Lower leg skin (tissue), 3 donors: ENCODE measurements at regions not wholly inside any gene's neighbourhood (a gene's known extent, or its start where the extent isn't known, plus 50 kb on each side); places are given as distances from the start of the nearest gene placed in this dataset.

ENCODE experiments used
- POLR2A ChIP-seq, 2 donors: fragments of 450-650 bp; IDR thresholded peaks; one replicate each; pipeline ENCODE4 v1.6.1; 2016 to 2017; ENCODE audit warnings: antibody characterized with exemption in 2 of 2, mild to moderate bottlenecking in 1 of 2, moderate library complexity in 1 of 2
- TF ChIP-seq, protein P1 (sequence below), 3 donors: fragments of 450-650 bp; IDR thresholded peaks; one replicate each; pipeline ENCODE4 v1.5.1; 2016; ENCODE audit warnings: antibody characterized with exemption in 3 of 3, mild to moderate bottlenecking in 3 of 3, moderate library complexity in 2 of 3

DNA sequence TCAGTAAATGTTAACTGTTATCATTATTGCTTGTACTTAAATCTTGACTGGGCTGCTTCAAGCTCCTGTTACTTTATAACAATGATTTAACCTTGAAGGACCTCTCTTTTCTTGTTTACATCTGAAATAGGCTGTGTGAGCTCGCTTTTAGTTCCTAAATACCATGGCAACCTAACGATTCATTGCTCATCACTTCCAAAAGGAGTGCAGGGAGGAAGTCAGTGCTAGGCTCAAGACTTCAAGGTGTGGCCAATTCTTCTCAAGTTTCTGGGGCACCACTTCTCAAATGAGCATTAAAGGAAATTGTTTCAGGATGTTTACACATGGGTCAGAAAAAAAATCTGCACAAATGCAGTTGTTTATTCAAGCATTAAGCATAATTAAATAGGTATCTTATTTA lies 284.2 kb downstream of the MTERF1 start:
- no peak for TF ChIP-seq POLR2A (IDR thresholded peaks at IDR 0.05)
- TF ChIP-seq, protein P1, sequence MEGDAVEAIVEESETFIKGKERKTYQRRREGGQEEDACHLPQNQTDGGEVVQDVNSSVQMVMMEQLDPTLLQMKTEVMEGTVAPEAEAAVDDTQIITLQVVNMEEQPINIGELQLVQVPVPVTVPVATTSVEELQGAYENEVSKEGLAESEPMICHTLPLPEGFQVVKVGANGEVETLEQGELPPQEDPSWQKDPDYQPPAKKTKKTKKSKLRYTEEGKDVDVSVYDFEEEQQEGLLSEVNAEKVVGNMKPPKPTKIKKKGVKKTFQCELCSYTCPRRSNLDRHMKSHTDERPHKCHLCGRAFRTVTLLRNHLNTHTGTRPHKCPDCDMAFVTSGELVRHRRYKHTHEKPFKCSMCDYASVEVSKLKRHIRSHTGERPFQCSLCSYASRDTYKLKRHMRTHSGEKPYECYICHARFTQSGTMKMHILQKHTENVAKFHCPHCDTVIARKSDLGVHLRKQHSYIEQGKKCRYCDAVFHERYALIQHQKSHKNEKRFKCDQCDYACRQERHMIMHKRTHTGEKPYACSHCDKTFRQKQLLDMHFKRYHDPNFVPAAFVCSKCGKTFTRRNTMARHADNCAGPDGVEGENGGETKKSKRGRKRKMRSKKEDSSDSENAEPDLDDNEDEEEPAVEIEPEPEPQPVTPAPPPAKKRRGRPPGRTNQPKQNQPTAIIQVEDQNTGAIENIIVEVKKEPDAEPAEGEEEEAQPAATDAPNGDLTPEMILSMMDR (IDR thresholded peaks at IDR 0.05): no peak
